SK-N-SH (cell line): ENCODE measurements at regions not wholly inside any gene's neighbourhood (a gene's known extent, or its start where the extent isn't known, plus 50 kb on each side); places are given as distances from the start of the nearest gene placed in this dataset.

Experiments
- CTCF ChIA-PET: fragments of 300-600, 350-600 bp; formaldehyde crosslinking; extraction: SDS; loops from one replicate; lab custom pipeline; 2021; lab: Yijun Ruan, JAX
- POLR2A ChIA-PET: fragments of 350-600 bp; sonication (Branson Sonifier 250); formaldehyde crosslinking; extraction: SDS; loops from one replicate; lab custom pipeline; 2020; ENCODE audit warnings: antibody characterized with exemption, inconsistent platforms; lab: Yijun Ruan, JAX
- DNase-seq: peaks from one replicate; pipeline ENCODE4 v3.0.0; 2012
- H2AFZ ChIP-seq: fragments of 200-600 bp; sonication (generic); 2 replicates; pipeline ENCODE4 v1.8.1; 2016; ENCODE audit warnings: antibody characterized with exemption, mild to moderate bottlenecking, low read depth
- H3F3A ChIP-seq: fragments of 200-600 bp; sonication (generic); replicated peaks from 2 replicates; pipeline ENCODE3; 2016; ENCODE audit warnings: antibody characterized with exemption, mild to moderate bottlenecking; ENCODE audit not compliant: insufficient read depth
- H3K27ac ChIP-seq, 2 experiments: fragments of 200-500 bp in 1 of 2; fragments of 200-600 bp in 1 of 2; sonication (Bioruptor generic) in 1 of 2; sonication (generic), shearing (Covaris generic) in 1 of 2; 2 replicates each; pipeline versions ENCODE4 v1.5.1 to v1.6.1; 2014 to 2016; ENCODE audit warnings: low read depth in 2 of 2, inconsistent platforms in 1 of 2, low read length in 1 of 2, mild to moderate bottlenecking in 1 of 2, mixed read lengths in 1 of 2
- H3K27me3 ChIP-seq: fragments of 200-600 bp; sonication (generic), shearing (Covaris generic); 2 replicates; pipeline ENCODE4 v1.6.1; 2016; ENCODE audit warnings: mixed run types; ENCODE audit not compliant: insufficient read depth
- H3K36me3 ChIP-seq, 2 experiments: fragments of 200-500 bp in 1 of 2; fragments of 200-600 bp in 1 of 2; sonication (Bioruptor generic) in 1 of 2; sonication (generic) in 1 of 2; replicated peaks in 1 of 2; 2 replicates each; pipeline versions ENCODE3 to v1.5.1; 2014 to 2016; ENCODE audit warnings: low read length in 1 of 2, mild to moderate bottlenecking in 1 of 2; ENCODE audit not compliant: insufficient read depth in 2 of 2, control insufficient read depth in 1 of 2
- H3K4me1 ChIP-seq, 2 experiments: fragments of 200-500 bp in 1 of 2; fragments of 200-600 bp in 1 of 2; sonication (Bioruptor generic) in 1 of 2; sonication (generic), shearing (Covaris generic) in 1 of 2; 2 replicates each; pipeline versions ENCODE4 v1.5.1 to v1.6.1; 2014 to 2016; ENCODE audit warnings: low read depth in 1 of 2, low read length in 1 of 2, mixed run types in 1 of 2; ENCODE audit not compliant: insufficient read depth in 2 of 2, control insufficient read depth in 1 of 2
- H3K4me2 ChIP-seq: fragments of 200-600 bp; sonication (generic), shearing (Covaris generic); 2 replicates; pipeline ENCODE4 v1.6.1; 2017; ENCODE audit warnings: mixed run types
- H3K4me3 ChIP-seq, 2 experiments: fragments of 200-500 bp in 1 of 2; fragments of 200-600 bp in 1 of 2; sonication (Bioruptor generic) in 1 of 2; sonication (generic), shearing (Covaris generic) in 1 of 2; 2 replicates each; pipeline versions ENCODE4 v1.5.1 to v1.8.1; 2014 to 2016; ENCODE audit warnings: low read depth in 2 of 2, inconsistent platforms in 1 of 2, low read length in 1 of 2, mild to moderate bottlenecking in 1 of 2, mixed read lengths in 1 of 2, moderate library complexity in 1 of 2
- H3K79me2 ChIP-seq: fragments of 200-600 bp; sonication (generic); 2 replicates; pipeline ENCODE4 v1.8.1; 2017; ENCODE audit warnings: mild to moderate bottlenecking; ENCODE audit not compliant: insufficient read depth
- H3K9ac ChIP-seq: fragments of 200-600 bp; sonication (generic); 2 replicates; pipeline ENCODE4 v1.6.1; 2017; ENCODE audit warnings: mixed run types
- H3K9me2 ChIP-seq: fragments of 200-600 bp; sonication (generic); 2 replicates; pipeline ENCODE4 v1.6.1; 2017; ENCODE audit warnings: mixed run types
- H3K9me3 ChIP-seq: fragments of 200-600 bp; sonication (generic); 2 replicates; pipeline ENCODE4 v1.6.1; 2017; ENCODE audit warnings: mixed run types, mild to moderate bottlenecking, moderate library complexity
- H4K20me1 ChIP-seq: fragments of 200-600 bp; sonication (generic); 2 replicates; pipeline ENCODE4 v1.6.1; 2017; ENCODE audit warnings: mild to moderate bottlenecking, mixed run types; ENCODE audit not compliant: insufficient read depth
- ELF1 ChIP-seq: IDR thresholded peaks from 2 replicates; pipeline ENCODE4 v1.4.0; 2012
- EZH2phosphoT487 ChIP-seq: fragments of 200-600 bp; sonication (generic); IDR thresholded peaks from 2 replicates; pipeline ENCODE4 v1.6.1; 2017; ENCODE audit warnings: low read depth, mixed run types, mild to moderate bottlenecking, antibody characterized with exemption, moderate library complexity, borderline replicate concordance
- FOSL2 ChIP-seq: IDR thresholded peaks from 2 replicates; pipeline ENCODE4 v1.4.0; 2012; ENCODE audit warnings: low read depth, mild to moderate bottlenecking, moderate library complexity, borderline replicate concordance
- FOXM1 ChIP-seq: IDR thresholded peaks from 2 replicates; pipeline ENCODE4 v1.4.0; 2012; ENCODE audit warnings: low read depth, mild to moderate bottlenecking
- GABPA ChIP-seq: IDR thresholded peaks from 2 replicates; pipeline ENCODE4 v1.4.0; 2012; ENCODE audit warnings: low read depth, mild to moderate bottlenecking
- MEF2A ChIP-seq: IDR thresholded peaks from 2 replicates; pipeline ENCODE4 v1.4.0; 2012; ENCODE audit warnings: low read depth, borderline replicate concordance
- MXI1 ChIP-seq: IDR thresholded peaks from 2 replicates; pipeline ENCODE4 v1.6.1; 2012; ENCODE audit warnings: mild to moderate bottlenecking, low read depth, low read length, improper control_type of control experiment
- NFIC ChIP-seq: IDR thresholded peaks from 2 replicates; pipeline ENCODE4 v1.4.0; 2012; ENCODE audit warnings: borderline replicate concordance
- POLR2AphosphoS5 ChIP-seq: IDR thresholded peaks from 2 replicates; pipeline ENCODE4 v1.6.1; 2012; ENCODE audit warnings: low read depth, low read length
- RAD21 ChIP-seq: IDR thresholded peaks from 2 replicates; pipeline ENCODE4 v1.6.1; 2012; ENCODE audit warnings: mild to moderate bottlenecking, low read length
- RCOR1 ChIP-seq: fragments of 150-350 bp; IDR thresholded peaks from 2 replicates; pipeline ENCODE4 v1.6.1; 2017; ENCODE audit warnings: antibody characterized with exemption, low read length
- REST ChIP-seq: IDR thresholded peaks from 2 replicates; pipeline ENCODE4 v1.6.1; 2012; ENCODE audit warnings: mild to moderate bottlenecking, low read depth, low read length, moderate library complexity
- RFX5 ChIP-seq: IDR thresholded peaks from 2 replicates; pipeline ENCODE4 v1.6.1; 2012; ENCODE audit warnings: mild to moderate bottlenecking, improper control_type of control experiment, low read length
- RXRA ChIP-seq: IDR thresholded peaks from 2 replicates; pipeline ENCODE4 v1.4.0; 2012; ENCODE audit warnings: low read depth, mild to moderate bottlenecking, borderline replicate concordance
- SIN3A ChIP-seq: IDR thresholded peaks from 2 replicates; pipeline ENCODE4 v1.6.1; 2012; ENCODE audit warnings: low read depth, mild to moderate bottlenecking, low read length, moderate library complexity, borderline replicate concordance
- TAF1 ChIP-seq: IDR thresholded peaks from 2 replicates; pipeline ENCODE4 v1.6.1; 2012; ENCODE audit warnings: low read depth, mild to moderate bottlenecking, low read length, moderate library complexity, borderline replicate concordance
- TCF12 ChIP-seq: IDR thresholded peaks from 2 replicates; pipeline ENCODE4 v1.4.0; 2012
- TEAD4 ChIP-seq: IDR thresholded peaks from 2 replicates; pipeline ENCODE4 v1.4.0; 2012; ENCODE audit warnings: mild to moderate bottlenecking, borderline replicate concordance; ENCODE audit not compliant: insufficient read depth
- YY1 ChIP-seq: IDR thresholded peaks from 2 replicates; pipeline ENCODE4 v1.4.0; 2012; ENCODE audit warnings: low read depth, mild to moderate bottlenecking
- ZBTB33 ChIP-seq: IDR thresholded peaks from 2 replicates; pipeline ENCODE4 v1.4.0; 2012; ENCODE audit warnings: low read depth, borderline replicate concordance
- WGBS: methylation state at CpG from one replicate; pipeline ENCODE4 v1.1.6; 2017; ENCODE audit warnings: low lambda C conversion rate; 5-methylcytosine and 5-hydroxymethylcytosine counted together

- Histone ChIP-seq H3K4me2 (no peak overlapping the region), H3K4me3 (no peak overlapping the region), H3K9me3 (no peaks in the 10 kb centered on the region), H4K20me1 (no peaks in the 10 kb centered on the region), H3K9me2 (no peaks in the 10 kb centered on the region), H3K9ac (no peak overlapping the region), H3K27me3 (no peaks in the 10 kb centered on the region), H3K4me1 (no peaks in the 10 kb centered on the region), H3F3A (no peaks in the 10 kb centered on the region), H3K36me3 (no peaks in the 10 kb centered on the region), H2AFZ (no peak overlapping the region), H3K27ac (no peak overlapping the region), H3K79me2 (no peaks in the 10 kb centered on the region)
- 41% methylated on average over 14 of the region's 14 CpGs for WGBS
- DNase-seq = no peak
- ChIA-PET POLR2A (no interaction called here), CTCF (interaction anchor here (1.0 to 1.2 kb wide), 2 partner anchors 60 to 97 kb away, joined by 3 read pairs; no protein-coding TSS in a partner anchor)
- no peak for TF ChIP-seq RAD21
- TF ChIP-seq TCF12 = no peak
- no peak for TF ChIP-seq RFX5
- no peak for TF ChIP-seq NFIC
- no peak for TF ChIP-seq GABPA
- no peak for TF ChIP-seq FOSL2
- no peak for TF ChIP-seq POLR2AphosphoS5
- TF ChIP-seq ZBTB33 = no peak
- TF ChIP-seq SIN3A = no peak
- TF ChIP-seq FOXM1 = no peak
- TF ChIP-seq TEAD4 = no peak
- no peak for TF ChIP-seq MXI1
- TF ChIP-seq RXRA = no peak
- TF ChIP-seq RCOR1 = no peak
- TF ChIP-seq TAF1 = no peak
- TF ChIP-seq YY1 = no peak
- TF ChIP-seq REST = no peak
- TF ChIP-seq ELF1 = no peak
- TF ChIP-seq EZH2phosphoT487 = no peak
- TF ChIP-seq MEF2A = no peak
Observed at GRCh38 chr17:68674029-68674925, 73.1 kb upstream of the FAM20A start.
